ENCODE measurements at regions not wholly inside any gene's neighbourhood (a gene's known extent, or its start where the extent isn't known, plus 50 kb on each side); places are given as distances from the start of the nearest gene placed in this dataset.

GRCh38 chr15:53851110-53851848 lies 91.8 kb upstream of the WDR72 start:
- no peak overlapping the region for H3K27ac ChIP-seq (ENCODE audit: low read depth, low read length)
- no peaks in the 10 kb centered on the region for H3K9me3 ChIP-seq (ENCODE audit: control insufficient read depth, low read length)
- 89 to 94% methylated on average over 7 of the region's 7 CpGs for WGBS, 2 experiments (ENCODE audit: insufficient coverage in 1 of 2, insufficient read length in 1 of 2)
- H3K9me3 Mint-ChIP-seq = peaks cover 13% of the 10 kb centered on the region
- H3K27ac Mint-ChIP-seq = no peak overlapping the region
- TF ChIP-seq, protein P1, sequence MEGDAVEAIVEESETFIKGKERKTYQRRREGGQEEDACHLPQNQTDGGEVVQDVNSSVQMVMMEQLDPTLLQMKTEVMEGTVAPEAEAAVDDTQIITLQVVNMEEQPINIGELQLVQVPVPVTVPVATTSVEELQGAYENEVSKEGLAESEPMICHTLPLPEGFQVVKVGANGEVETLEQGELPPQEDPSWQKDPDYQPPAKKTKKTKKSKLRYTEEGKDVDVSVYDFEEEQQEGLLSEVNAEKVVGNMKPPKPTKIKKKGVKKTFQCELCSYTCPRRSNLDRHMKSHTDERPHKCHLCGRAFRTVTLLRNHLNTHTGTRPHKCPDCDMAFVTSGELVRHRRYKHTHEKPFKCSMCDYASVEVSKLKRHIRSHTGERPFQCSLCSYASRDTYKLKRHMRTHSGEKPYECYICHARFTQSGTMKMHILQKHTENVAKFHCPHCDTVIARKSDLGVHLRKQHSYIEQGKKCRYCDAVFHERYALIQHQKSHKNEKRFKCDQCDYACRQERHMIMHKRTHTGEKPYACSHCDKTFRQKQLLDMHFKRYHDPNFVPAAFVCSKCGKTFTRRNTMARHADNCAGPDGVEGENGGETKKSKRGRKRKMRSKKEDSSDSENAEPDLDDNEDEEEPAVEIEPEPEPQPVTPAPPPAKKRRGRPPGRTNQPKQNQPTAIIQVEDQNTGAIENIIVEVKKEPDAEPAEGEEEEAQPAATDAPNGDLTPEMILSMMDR (conservative IDR thresholded peaks at IDR 0.05) = no peak
- H3K4me3 Mint-ChIP-seq = no peak overlapping the region
- H3K4me1 ChIP-seq (ENCODE audit: control insufficient read depth, insufficient read depth, low read length) = no peaks in the 10 kb centered on the region
- H3K36me3 ChIP-seq (ENCODE audit: control insufficient read depth, insufficient read depth, low read length) = no peaks in the 10 kb centered on the region
- H3K27me3 ChIP-seq (ENCODE audit: control insufficient read depth, insufficient read depth, low read length, poor library complexity, severe bottlenecking) = no peaks in the 10 kb centered on the region
- H3K4me1 Mint-ChIP-seq = peaks cover 4% of the 10 kb centered on the region
- no peak for DNase-seq
- no peak overlapping the region for H3K4me3 ChIP-seq (ENCODE audit: low read length)
- peaks cover 37% of the 10 kb centered on the region for H3K36me3 Mint-ChIP-seq (ENCODE audit: low read depth)
- H3K9ac ChIP-seq (ENCODE audit: extremely low read depth, low read length, poor library complexity, severe bottlenecking) = no peak overlapping the region
- H3K27me3 Mint-ChIP-seq (ENCODE audit: insufficient read depth) = no peaks in the 10 kb centered on the region

- Mint-ChIP-seq H3K27me3 (ENCODE audit: insufficient read depth) (no peaks in the 10 kb centered on the region), H3K4me1 (peaks cover 17% of the 10 kb centered on the region), H3K27ac (no peak overlapping the region), H3K9me3 (no peaks in the 10 kb centered on the region), H3K36me3 (ENCODE audit: low read depth) (peaks cover 25% of the 10 kb centered on the region), H3K4me3 (no peak overlapping the region)
- TF ChIP-seq, protein P1 (conservative IDR thresholded peaks at IDR 0.05) = no peak
- H3K4me1 ChIP-seq (ENCODE audit: control insufficient read depth, insufficient read depth, low read length) = no peaks in the 10 kb centered on the region
- H3K9ac ChIP-seq (ENCODE audit: extremely low read depth, low read length, poor library complexity, severe bottlenecking) = no peak overlapping the region
- no peak overlapping the region for H3K4me3 ChIP-seq (ENCODE audit: low read length)
- H3K9me3 ChIP-seq (ENCODE audit: control insufficient read depth, low read length) = no peaks in the 10 kb centered on the region
- whole genome bisulfite sequencing, 2 experiments (ENCODE audit: insufficient coverage in 1 of 2, insufficient read length in 1 of 2) = no CpG with 5 or more reads among the region's 2 CpGs
- no peaks in the 10 kb centered on the region for H3K27me3 ChIP-seq (ENCODE audit: control insufficient read depth, insufficient read depth, low read length, poor library complexity, severe bottlenecking)
- no peaks in the 10 kb centered on the region for H3K36me3 ChIP-seq (ENCODE audit: control insufficient read depth, insufficient read depth, low read length)
- DNase-seq = no peak
- no peak overlapping the region for H3K27ac ChIP-seq (ENCODE audit: low read depth, low read length)
These were observed 88.3 kb upstream of the WDR72 start for GRCh38 chr15:53847745-53848144.

DNA sequence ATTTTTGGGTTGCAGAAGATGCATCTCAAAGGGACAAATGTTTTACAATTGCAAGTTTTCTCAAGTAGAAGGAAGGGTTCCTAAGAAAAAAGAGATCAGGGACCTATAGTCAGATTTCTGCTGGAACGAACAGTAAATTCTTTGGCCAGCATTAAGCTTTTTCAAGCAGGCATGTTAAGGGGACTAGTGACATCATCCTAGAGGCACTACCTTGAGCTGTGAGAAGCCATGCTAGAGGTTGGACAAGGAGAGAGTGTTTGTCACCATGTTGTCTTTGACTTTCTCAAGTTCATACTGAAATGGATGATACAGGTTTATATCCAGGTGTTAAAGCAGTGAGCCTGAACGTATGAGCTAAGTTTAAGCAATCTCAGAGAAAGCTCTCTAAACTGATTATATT lies 85.2 kb upstream of the WDR72 start:
- H3K36me3 ChIP-seq (ENCODE audit: control insufficient read depth, insufficient read depth, low read length) = no peaks in the 10 kb centered on the region
- no peak overlapping the region for H3K9ac ChIP-seq (ENCODE audit: extremely low read depth, low read length, poor library complexity, severe bottlenecking)
- Mint-ChIP-seq H3K36me3 (ENCODE audit: low read depth) (peaks cover 12% of the 10 kb centered on the region), H3K27ac (no peak overlapping the region), H3K4me1 (peaks cover 18% of the 10 kb centered on the region), H3K9me3 (no peaks in the 10 kb centered on the region), H3K4me3 (no peak overlapping the region), H3K27me3 (ENCODE audit: insufficient read depth) (no peaks in the 10 kb centered on the region)
- H3K27ac ChIP-seq (ENCODE audit: low read depth, low read length) = no peak overlapping the region
- 93 to 94% methylated on average over 2 of the region's 2 CpGs for WGBS, 2 experiments (ENCODE audit: insufficient coverage in 1 of 2, insufficient read length in 1 of 2)
- H3K4me3 ChIP-seq (ENCODE audit: low read length) = no peak overlapping the region
- H3K4me1 ChIP-seq (ENCODE audit: control insufficient read depth, insufficient read depth, low read length) = no peaks in the 10 kb centered on the region
- TF ChIP-seq, protein P1 (conservative IDR thresholded peaks at IDR 0.05) = no peak
- H3K27me3 ChIP-seq (ENCODE audit: control insufficient read depth, insufficient read depth, low read length, poor library complexity, severe bottlenecking) = no peaks in the 10 kb centered on the region
- H3K9me3 ChIP-seq (ENCODE audit: control insufficient read depth, low read length) = no peaks in the 10 kb centered on the region
- DNase-seq = no peak
